Activated CD8-positive, alpha-beta memory T cell treated with anti-CD3 and anti-CD28 coated beads, Interleukin-2, amount 10 ng/mL, durations not matched to agents 7 days and 5 days (primary cell): ENCODE measurements at regions not wholly inside any gene's neighbourhood (a gene's known extent, or its start where the extent isn't known, plus 50 kb on each side); places are given as distances from the start of the nearest gene placed in this dataset.
"Not testable (repeated sequence)": the region's sequence is repeated elsewhere in the genome, so short reads cannot be mapped to it uniquely, and the experiment has no call there.

Experiments
- ATAC-seq: fragments of 150-1000 bp; cut with Tn5 transposase; one replicate; pipeline ENCODE4 v1.10.0; 2021; ENCODE audit warnings: moderate library complexity
- CTCF ChIA-PET: fragments of 350-600 bp; sonication (Branson Sonifier 250); formaldehyde crosslinking; loops from one replicate; lab custom pipeline; 2021; ENCODE audit warnings: antibody characterized with exemption; lab: Charles Lee
- DNase-seq: peaks from one replicate; pipeline ENCODE4 v3.0.0-alpha.2; 2020
- H3K27ac Mint-ChIP-seq: one replicate; pipeline ENCODE4 v1.8.0; 2021; ENCODE audit warnings: mild to moderate bottlenecking, mixed read lengths
- H3K27me3 Mint-ChIP-seq: one replicate; pipeline ENCODE4 v1.8.0; 2021; ENCODE audit warnings: mixed read lengths
- H3K36me3 Mint-ChIP-seq: one replicate; pipeline ENCODE4 v1.8.0; 2021; ENCODE audit warnings: mild to moderate bottlenecking, mixed read lengths
- H3K4me1 Mint-ChIP-seq: one replicate; pipeline ENCODE4 v1.8.0; 2021; ENCODE audit warnings: mixed read lengths
- H3K4me3 Mint-ChIP-seq: one replicate; pipeline ENCODE4 v1.8.0; 2021; ENCODE audit warnings: mild to moderate bottlenecking, moderate library complexity, mixed read lengths
- H3K9me3 Mint-ChIP-seq: one replicate; pipeline ENCODE4 v1.8.0; 2022; ENCODE audit warnings: low read depth, mixed read lengths

GRCh38 chr7:124247691-124248090 lies 214.8 kb upstream of the TMEM229A start:
- CTCF ChIA-PET = no interaction called here
- Mint-ChIP-seq H3K4me3 (no peak overlapping the region), H3K9me3 (no peaks in the 10 kb centered on the region), H3K4me1 (no peaks in the 10 kb centered on the region), H3K27ac (no peak overlapping the region), H3K36me3 (no peaks in the 10 kb centered on the region), H3K27me3 (no peaks in the 10 kb centered on the region)
- ATAC-seq (no peak), DNase-seq (no peak)

- Mint-ChIP-seq H3K4me1 (no peaks in the 10 kb centered on the region), H3K27me3 (no peaks in the 10 kb centered on the region), H3K9me3 (no peaks in the 10 kb centered on the region), H3K4me3 (no peak overlapping the region), H3K36me3 (no peaks in the 10 kb centered on the region), H3K27ac (no peak overlapping the region)
- CTCF ChIA-PET = no interaction called here
- no peak for DNase-seq
- no peak for ATAC-seq
Observed at GRCh38 chr7:124246262-124246863, 213.5 kb upstream of the TMEM229A start.

- H3K27me3 Mint-ChIP-seq, CTCF ChIA-PET, H3K4me1 Mint-ChIP-seq, ATAC-seq, H3K27ac Mint-ChIP-seq, H3K36me3 Mint-ChIP-seq, DNase-seq, H3K9me3 Mint-ChIP-seq, H3K4me3 Mint-ChIP-seq: not testable (repeated sequence)
Observed at GRCh38 chr7:124244469-124244868, 211.6 kb upstream of the TMEM229A start.

- Mint-ChIP-seq H3K4me1 (no peaks in the 10 kb centered on the region), H3K4me3 (no peak overlapping the region)
- ATAC-seq = no peak
Observed at GRCh38 chr7:124219681-124220080, 186.8 kb upstream of the TMEM229A start.

GRCh38 chr7:124208642-124209041 lies 175.8 kb upstream of the TMEM229A start:
- no peaks in the 10 kb centered on the region for H3K4me1 Mint-ChIP-seq
- H3K9me3 Mint-ChIP-seq = no peaks in the 10 kb centered on the region
- DNase-seq (no peak), ATAC-seq (no peak)
- no peaks in the 10 kb centered on the region for H3K36me3 Mint-ChIP-seq
- no peak overlapping the region for H3K27ac Mint-ChIP-seq
- no peaks in the 10 kb centered on the region for H3K27me3 Mint-ChIP-seq
- no peak overlapping the region for H3K4me3 Mint-ChIP-seq
- CTCF ChIA-PET = no interaction called here

More at GRCh38 chr7:124219681-124220080, 186.8 kb upstream of the TMEM229A start:
- DNase-seq = no peak
- no peaks in the 10 kb centered on the region for H3K9me3 Mint-ChIP-seq
- CTCF ChIA-PET = no interaction called here
- no peak overlapping the region for H3K27ac Mint-ChIP-seq
- no peaks in the 10 kb centered on the region for H3K27me3 Mint-ChIP-seq
- H3K36me3 Mint-ChIP-seq = no peaks in the 10 kb centered on the region

GRCh38 chr7:124208173-124208572 lies 175.3 kb upstream of the TMEM229A start:
- Mint-ChIP-seq H3K36me3 (no peaks in the 10 kb centered on the region), H3K27ac (no peak overlapping the region), H3K27me3 (no peaks in the 10 kb centered on the region), H3K4me1 (no peaks in the 10 kb centered on the region), H3K4me3 (no peak overlapping the region), H3K9me3 (no peaks in the 10 kb centered on the region)
- DNase-seq (no peak), ATAC-seq (no peak)
- CTCF ChIA-PET = no interaction called here

GRCh38 chr7:124205526-124205925 lies 172.7 kb upstream of the TMEM229A start:
- Mint-ChIP-seq H3K36me3 (no peaks in the 10 kb centered on the region), H3K27ac (no peak overlapping the region), H3K9me3 (no peaks in the 10 kb centered on the region), H3K4me1 (no peaks in the 10 kb centered on the region), H3K27me3 (no peaks in the 10 kb centered on the region), H3K4me3 (no peak overlapping the region)
- ATAC-seq (no peak), DNase-seq (no peak)
- CTCF ChIA-PET = no interaction called here

GRCh38 chr7:124202546-124202945 lies 169.7 kb upstream of the TMEM229A start:
- Mint-ChIP-seq H3K4me3 (no peak overlapping the region), H3K27ac (no peak overlapping the region), H3K9me3 (peaks cover 2% of the 10 kb centered on the region), H3K36me3 (no peaks in the 10 kb centered on the region), H3K4me1 (no peaks in the 10 kb centered on the region), H3K27me3 (no peaks in the 10 kb centered on the region)
- ATAC-seq (no peak), DNase-seq (no peak)
- CTCF ChIA-PET = no interaction called here

GRCh38 chr7:124201768-124202349 lies 169.0 kb upstream of the TMEM229A start:
- CTCF ChIA-PET = no interaction called here
- DNase-seq = no peak
- Mint-ChIP-seq H3K9me3 (peaks cover 2% of the 10 kb centered on the region), H3K4me3 (no peak overlapping the region), H3K27ac (no peak overlapping the region), H3K27me3 (no peaks in the 10 kb centered on the region), H3K36me3 (no peaks in the 10 kb centered on the region), H3K4me1 (no peaks in the 10 kb centered on the region)
- no peak for ATAC-seq

GRCh38 chr7:124196519-124196918 lies 163.7 kb upstream of the TMEM229A start:
- ATAC-seq = no peak
- CTCF ChIA-PET = no interaction called here
- H3K27me3 Mint-ChIP-seq = no peaks in the 10 kb centered on the region
- no peak overlapping the region for H3K27ac Mint-ChIP-seq
- no peak overlapping the region for H3K4me3 Mint-ChIP-seq
- no peaks in the 10 kb centered on the region for H3K4me1 Mint-ChIP-seq
- no peak for DNase-seq
- no peaks in the 10 kb centered on the region for H3K36me3 Mint-ChIP-seq
- H3K9me3 Mint-ChIP-seq = peaks cover 2% of the 10 kb centered on the region

GRCh38 chr7:124192885-124193284 lies 160.0 kb upstream of the TMEM229A start:
- CTCF ChIA-PET = no interaction called here
- Mint-ChIP-seq H3K9me3 (no peaks in the 10 kb centered on the region), H3K36me3 (no peaks in the 10 kb centered on the region), H3K4me1 (no peaks in the 10 kb centered on the region), H3K27me3 (no peaks in the 10 kb centered on the region), H3K4me3 (no peak overlapping the region), H3K27ac (no peak overlapping the region)
- DNase-seq (no peak), ATAC-seq (no peak)

GRCh38 chr7:124191713-124192112 lies 158.8 kb upstream of the TMEM229A start:
- no peak overlapping the region for H3K27ac Mint-ChIP-seq
- H3K9me3 Mint-ChIP-seq = no peaks in the 10 kb centered on the region
- ATAC-seq = no peak
- H3K4me3 Mint-ChIP-seq = no peak overlapping the region
- no peaks in the 10 kb centered on the region for H3K4me1 Mint-ChIP-seq
- DNase-seq = no peak
- no peaks in the 10 kb centered on the region for H3K27me3 Mint-ChIP-seq
- H3K36me3 Mint-ChIP-seq = no peaks in the 10 kb centered on the region
- CTCF ChIA-PET = no interaction called here

GRCh38 chr7:124191030-124191429 lies 158.2 kb upstream of the TMEM229A start:
- no peak for DNase-seq
- Mint-ChIP-seq H3K9me3 (no peaks in the 10 kb centered on the region), H3K4me1 (no peaks in the 10 kb centered on the region), H3K27me3 (no peaks in the 10 kb centered on the region), H3K27ac (no peak overlapping the region), H3K36me3 (no peaks in the 10 kb centered on the region), H3K4me3 (no peak overlapping the region)
- ATAC-seq = no peak
- CTCF ChIA-PET = no interaction called here

GRCh38 chr7:124188576-124188975 lies 155.7 kb upstream of the TMEM229A start:
- H3K27me3 Mint-ChIP-seq = no peaks in the 10 kb centered on the region
- H3K36me3 Mint-ChIP-seq = no peaks in the 10 kb centered on the region
- no peak overlapping the region for H3K4me3 Mint-ChIP-seq
- H3K4me1 Mint-ChIP-seq = no peaks in the 10 kb centered on the region
- no peaks in the 10 kb centered on the region for H3K9me3 Mint-ChIP-seq
- ATAC-seq (no peak), DNase-seq (no peak)
- H3K27ac Mint-ChIP-seq = no peak overlapping the region
- CTCF ChIA-PET = no interaction called here
